Stomach (tissue), 4 donors: ENCODE measurements at regions not wholly inside any gene's neighbourhood (a gene's known extent, or its start where the extent isn't known, plus 50 kb on each side); places are given as distances from the start of the nearest gene placed in this dataset.

Experiments used
- POLR2A ChIP-seq, 4 donors: fragments of 450-650 bp; IDR thresholded peaks; one replicate each; pipeline ENCODE4 v1.6.1; 2016; ENCODE audit warnings: antibody characterized with exemption in 4 of 4, control low read depth in 2 of 4, mild to moderate bottlenecking in 1 of 4, moderate library complexity in 1 of 4
- TF ChIP-seq, protein P1 (sequence below), 7 experiments: fragments of 450-650 bp in 4 of 7; fragments of 200-600 bp in 3 of 7; sonication (generic) in 3 of 7; IDR thresholded peaks; one replicate each; pipeline ENCODE4 v1.5.1; 2016 to 2019; ENCODE audit warnings: antibody characterized with exemption in 7 of 7, control low read depth in 2 of 7, mild to moderate bottlenecking in 1 of 7

GRCh38 chr11:112348480-112349029 lies 87.9 kb upstream of the PLET1 start:
- TF ChIP-seq, protein P1, sequence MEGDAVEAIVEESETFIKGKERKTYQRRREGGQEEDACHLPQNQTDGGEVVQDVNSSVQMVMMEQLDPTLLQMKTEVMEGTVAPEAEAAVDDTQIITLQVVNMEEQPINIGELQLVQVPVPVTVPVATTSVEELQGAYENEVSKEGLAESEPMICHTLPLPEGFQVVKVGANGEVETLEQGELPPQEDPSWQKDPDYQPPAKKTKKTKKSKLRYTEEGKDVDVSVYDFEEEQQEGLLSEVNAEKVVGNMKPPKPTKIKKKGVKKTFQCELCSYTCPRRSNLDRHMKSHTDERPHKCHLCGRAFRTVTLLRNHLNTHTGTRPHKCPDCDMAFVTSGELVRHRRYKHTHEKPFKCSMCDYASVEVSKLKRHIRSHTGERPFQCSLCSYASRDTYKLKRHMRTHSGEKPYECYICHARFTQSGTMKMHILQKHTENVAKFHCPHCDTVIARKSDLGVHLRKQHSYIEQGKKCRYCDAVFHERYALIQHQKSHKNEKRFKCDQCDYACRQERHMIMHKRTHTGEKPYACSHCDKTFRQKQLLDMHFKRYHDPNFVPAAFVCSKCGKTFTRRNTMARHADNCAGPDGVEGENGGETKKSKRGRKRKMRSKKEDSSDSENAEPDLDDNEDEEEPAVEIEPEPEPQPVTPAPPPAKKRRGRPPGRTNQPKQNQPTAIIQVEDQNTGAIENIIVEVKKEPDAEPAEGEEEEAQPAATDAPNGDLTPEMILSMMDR (IDR thresholded peaks at IDR 0.05), result no peak
- no peak for TF ChIP-seq POLR2A (IDR thresholded peaks at IDR 0.05)
